ENCODE measurements at regions not wholly inside any gene's neighbourhood (a gene's known extent, or its start where the extent isn't known, plus 50 kb on each side); places are given as distances from the start of the nearest gene placed in this dataset.

DNA sequence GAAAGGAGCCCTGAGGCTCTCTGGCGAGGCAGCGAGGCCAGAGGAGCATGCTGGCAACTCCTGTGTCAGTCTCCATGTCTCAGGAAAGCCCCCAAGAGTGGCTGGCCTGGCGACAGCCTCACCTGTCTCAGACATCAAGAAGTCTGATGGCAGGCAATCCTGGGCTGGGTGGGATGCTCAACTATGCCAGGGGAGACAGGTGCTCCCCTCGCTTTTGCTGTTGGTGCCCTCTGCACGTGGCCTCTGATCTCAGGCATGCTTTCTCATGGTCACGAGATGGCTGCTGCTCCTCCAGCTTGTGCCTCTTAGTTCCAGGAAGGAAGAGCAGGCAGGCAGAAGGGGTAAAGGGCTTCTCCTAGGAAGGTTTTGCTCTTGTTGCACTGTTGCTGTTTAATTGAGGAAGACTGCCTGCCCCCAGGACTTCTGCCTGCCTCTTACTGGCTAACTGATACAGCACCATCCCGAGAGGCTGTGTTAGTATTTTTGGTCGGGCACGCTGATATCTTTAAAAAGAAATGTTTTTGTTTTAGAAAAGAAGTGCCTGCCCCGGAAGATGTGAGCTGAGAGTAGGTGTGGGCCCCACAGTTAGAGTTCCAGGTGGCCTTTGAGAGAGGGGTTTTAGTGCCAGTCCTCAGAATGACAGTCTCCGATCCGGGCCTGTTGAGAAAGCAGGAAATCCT, 344.8 kb upstream of the HS6ST1 start:
- TF ChIP-seq POLR2A (IDR thresholded peaks at IDR 0.05) = no peak
- TF ChIP-seq, protein P1, sequence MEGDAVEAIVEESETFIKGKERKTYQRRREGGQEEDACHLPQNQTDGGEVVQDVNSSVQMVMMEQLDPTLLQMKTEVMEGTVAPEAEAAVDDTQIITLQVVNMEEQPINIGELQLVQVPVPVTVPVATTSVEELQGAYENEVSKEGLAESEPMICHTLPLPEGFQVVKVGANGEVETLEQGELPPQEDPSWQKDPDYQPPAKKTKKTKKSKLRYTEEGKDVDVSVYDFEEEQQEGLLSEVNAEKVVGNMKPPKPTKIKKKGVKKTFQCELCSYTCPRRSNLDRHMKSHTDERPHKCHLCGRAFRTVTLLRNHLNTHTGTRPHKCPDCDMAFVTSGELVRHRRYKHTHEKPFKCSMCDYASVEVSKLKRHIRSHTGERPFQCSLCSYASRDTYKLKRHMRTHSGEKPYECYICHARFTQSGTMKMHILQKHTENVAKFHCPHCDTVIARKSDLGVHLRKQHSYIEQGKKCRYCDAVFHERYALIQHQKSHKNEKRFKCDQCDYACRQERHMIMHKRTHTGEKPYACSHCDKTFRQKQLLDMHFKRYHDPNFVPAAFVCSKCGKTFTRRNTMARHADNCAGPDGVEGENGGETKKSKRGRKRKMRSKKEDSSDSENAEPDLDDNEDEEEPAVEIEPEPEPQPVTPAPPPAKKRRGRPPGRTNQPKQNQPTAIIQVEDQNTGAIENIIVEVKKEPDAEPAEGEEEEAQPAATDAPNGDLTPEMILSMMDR (IDR thresholded peaks at IDR 0.05) = no peak
- H3K4me3 ChIP-seq (ENCODE audit: low read depth, poor library complexity, severe bottlenecking) = no peak overlapping the region
- 91 to 95% methylated on average over 12 of the region's 12 CpGs for WGBS, 2 donors
- intact Hi-C loops (cut with DNase I; ENCODE audit: low total_unique reads) = no loop called here
- peak in 1 of 2 donors; percentile 61 for DNase-seq (ENCODE audit: low spot score in 2 of 2)

GRCh38 chr2:128664499-128664971, 345.9 kb upstream of the HS6ST1 start:
- no peak for TF ChIP-seq POLR2A (IDR thresholded peaks at IDR 0.05)
- TF ChIP-seq, protein P1 (IDR thresholded peaks at IDR 0.05) = no peak
- peak in 1 of 2 donors; percentile 26 for DNase-seq (ENCODE audit: low spot score in 2 of 2)
- no peak overlapping the region for H3K4me3 ChIP-seq (ENCODE audit: low read depth, poor library complexity, severe bottlenecking)
- intact Hi-C loops (cut with DNase I; ENCODE audit: low total_unique reads) = no loop called here
- WGBS, 2 donors = 81 to 88% methylated on average over 4 of the region's 4 CpGs

DNA sequence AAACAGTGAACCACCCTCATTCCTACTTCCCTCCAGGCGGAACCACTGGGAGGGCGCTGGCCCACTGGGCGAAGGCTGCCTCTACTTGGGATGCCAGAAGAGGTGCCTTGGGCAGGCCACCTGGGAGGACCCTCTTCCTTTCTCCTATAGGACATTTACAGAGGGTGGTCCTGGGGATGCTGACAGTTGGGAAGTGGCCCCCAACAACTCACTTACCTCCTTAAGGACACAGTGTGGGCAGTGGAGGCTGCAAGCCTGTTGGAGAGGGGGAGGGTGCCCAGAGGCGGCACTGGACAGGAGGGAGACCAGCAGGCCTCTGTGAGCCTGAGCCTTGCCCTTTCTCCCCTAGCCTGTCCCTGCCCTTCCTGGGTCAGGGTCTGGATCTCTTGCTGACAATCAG, 346.4 kb upstream of the HS6ST1 start:
- intact Hi-C loops (cut with DNase I; ENCODE audit: low total_unique reads) = no loop called here
- DNase-seq (ENCODE audit: low spot score in 2 of 2) = peak in 1 of 2 donors; percentile 50
- H3K4me3 ChIP-seq (ENCODE audit: low read depth, poor library complexity, severe bottlenecking) = no peak overlapping the region
- WGBS, 2 donors = 94 to 98% methylated on average over 4 of the region's 4 CpGs
- no peak for TF ChIP-seq POLR2A (IDR thresholded peaks at IDR 0.05)
- TF ChIP-seq, protein P1 (IDR thresholded peaks at IDR 0.05) = no peak

DNA sequence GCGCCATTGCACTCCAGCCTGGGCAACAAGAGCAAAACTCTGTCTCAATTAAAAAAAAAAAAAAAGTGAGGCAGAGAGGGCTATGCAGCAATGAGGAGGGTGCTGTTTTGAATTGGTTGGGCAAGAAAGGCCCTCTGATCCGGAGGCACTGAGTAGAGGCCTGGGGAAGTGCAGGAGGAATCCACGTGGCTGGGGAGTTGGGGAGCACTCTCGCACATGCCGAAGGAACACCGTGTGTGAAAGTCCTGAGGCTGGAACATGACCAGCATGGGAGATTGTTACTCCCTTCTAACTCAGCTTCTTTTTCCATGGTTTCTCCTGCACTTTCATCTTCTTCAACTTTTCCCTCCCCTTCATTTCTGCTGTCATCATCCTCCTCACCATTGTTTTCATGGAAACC, 347.9 kb upstream of the HS6ST1 start:
- H3K4me3 ChIP-seq (ENCODE audit: low read depth, poor library complexity, severe bottlenecking) = no peak overlapping the region
- intact Hi-C loops (cut with DNase I; ENCODE audit: low total_unique reads) = no loop called here
- WGBS, 2 donors = 92 to 94% methylated on average over 6 of the region's 6 CpGs
- TF ChIP-seq POLR2A (IDR thresholded peaks at IDR 0.05) = no peak
- TF ChIP-seq, protein P1 (IDR thresholded peaks at IDR 0.05) = no peak
- no peak for DNase-seq (ENCODE audit: low spot score in 2 of 2)

DNA sequence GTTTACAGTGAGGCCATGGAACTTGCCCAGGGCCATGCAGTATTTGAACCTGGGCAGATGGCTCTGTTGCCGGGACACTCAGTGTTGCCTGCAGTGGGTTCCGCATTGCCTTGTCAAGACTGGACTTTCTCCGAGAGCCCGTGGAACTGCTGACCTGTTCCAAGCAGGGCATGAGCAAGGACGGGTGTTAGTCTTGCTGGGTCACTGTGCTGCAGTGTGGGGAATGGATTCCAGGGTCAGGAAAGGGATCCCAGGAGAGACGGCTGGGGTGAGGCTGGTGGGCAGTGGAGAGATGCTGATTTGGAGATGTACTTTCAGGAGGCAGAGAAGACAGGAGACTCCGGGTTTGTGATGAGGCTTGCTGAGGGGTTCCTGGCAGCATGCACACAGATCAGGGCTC, 348.7 kb upstream of the HS6ST1 start:
- TF ChIP-seq, protein P1 (IDR thresholded peaks at IDR 0.05) = no peak
- TF ChIP-seq POLR2A (IDR thresholded peaks at IDR 0.05) = no peak
- WGBS, 2 donors = 92 to 94% methylated on average over 7 of the region's 7 CpGs
- peak; percentile 0 to 67 for DNase-seq (ENCODE audit: low spot score in 2 of 2)
- no peak overlapping the region for H3K4me3 ChIP-seq (ENCODE audit: low read depth, poor library complexity, severe bottlenecking)
- intact Hi-C loops (cut with DNase I; ENCODE audit: low total_unique reads) = no loop called here

- intact Hi-C loops (cut with DNase I; ENCODE audit: low total_unique reads) = no loop called here
- TF ChIP-seq, protein P1 (IDR thresholded peaks at IDR 0.05) = no peak
- no peak for TF ChIP-seq POLR2A (IDR thresholded peaks at IDR 0.05)
- DNase-seq (ENCODE audit: low spot score in 2 of 2) = peak; percentile 1 to 12
- WGBS, 2 donors = 66 to 72% methylated on average over 2 of the region's 2 CpGs
- no peak overlapping the region for H3K4me3 ChIP-seq (ENCODE audit: low read depth, poor library complexity, severe bottlenecking)
Observed at GRCh38 chr2:128668946-128669345, 350.3 kb upstream of the HS6ST1 start.

Data from lower leg skin (tissue), 4 donors.